ENCODE measurements at regions not wholly inside any gene's neighbourhood (a gene's known extent, or its start where the extent isn't known, plus 50 kb on each side); places are given as distances from the start of the nearest gene placed in this dataset.

GRCh38 chr6:170177772-170178560, 112.9 kb downstream of the DLL1 start:
- no peak for DNase-seq (ENCODE audit: low spot score)

GRCh38 chr6:170176898-170177771, 113.7 kb downstream of the DLL1 start:
- DNase-seq (ENCODE audit: low spot score) = no peak

GRCh38 chr6:170176136-170176897, 114.6 kb downstream of the DLL1 start:
- no peak for DNase-seq (ENCODE audit: low spot score)

GRCh38 chr6:170175644-170176135, 115.2 kb downstream of the DLL1 start:
- no peak for DNase-seq (ENCODE audit: low spot score)

- DNase-seq (ENCODE audit: low spot score) = no peak
Observed at GRCh38 chr6:170174771-170175643, 115.9 kb downstream of the DLL1 start.

GRCh38 chr6:170174124-170174770, 116.6 kb downstream of the DLL1 start:
- no peak for DNase-seq (ENCODE audit: low spot score)

GRCh38 chr6:170173335-170173881, 117.5 kb downstream of the DLL1 start:
- DNase-seq (ENCODE audit: low spot score) = no peak

GRCh38 chr6:170172825-170173256, 118.0 kb downstream of the DLL1 start:
- DNase-seq (ENCODE audit: low spot score) = no peak

GRCh38 chr6:170172392-170172791, 118.5 kb downstream of the DLL1 start:
- no peak for DNase-seq (ENCODE audit: low spot score)

GRCh38 chr6:170167657-170168159, 123.2 kb downstream of the DLL1 start:
- DNase-seq (ENCODE audit: low spot score) = no peak

GRCh38 chr6:170166511-170167122, 124.3 kb downstream of the DLL1 start:
- no peak for DNase-seq (ENCODE audit: low spot score)

GRCh38 chr6:170165471-170166117, 125.3 kb downstream of the DLL1 start:
- DNase-seq (ENCODE audit: low spot score) = no peak

- DNase-seq (ENCODE audit: low spot score) = no peak
Observed at GRCh38 chr6:170165085-170165470, 125.8 kb downstream of the DLL1 start.

GRCh38 chr6:170164271-170164900, 126.5 kb downstream of the DLL1 start:
- DNase-seq (ENCODE audit: low spot score) = no peak

- DNase-seq (ENCODE audit: low spot score) = no peak
Observed at GRCh38 chr6:170163405-170164170, 127.3 kb downstream of the DLL1 start.

GRCh38 chr6:170162775-170163404, 128.0 kb downstream of the DLL1 start:
- DNase-seq (ENCODE audit: low spot score) = no peak

- no peak for DNase-seq (ENCODE audit: low spot score)
Observed at GRCh38 chr6:170162011-170162774, 128.7 kb downstream of the DLL1 start.

Measured in hematopoietic multipotent progenitor cell treated with erythropoietin and hydrocortisone succinate and interleukin-3 and kit ligand, for 17 days (in vitro differentiated cells).